ENCODE measurements at regions not wholly inside any gene's neighbourhood (a gene's known extent, or its start where the extent isn't known, plus 50 kb on each side); places are given as distances from the start of the nearest gene placed in this dataset.

DNA sequence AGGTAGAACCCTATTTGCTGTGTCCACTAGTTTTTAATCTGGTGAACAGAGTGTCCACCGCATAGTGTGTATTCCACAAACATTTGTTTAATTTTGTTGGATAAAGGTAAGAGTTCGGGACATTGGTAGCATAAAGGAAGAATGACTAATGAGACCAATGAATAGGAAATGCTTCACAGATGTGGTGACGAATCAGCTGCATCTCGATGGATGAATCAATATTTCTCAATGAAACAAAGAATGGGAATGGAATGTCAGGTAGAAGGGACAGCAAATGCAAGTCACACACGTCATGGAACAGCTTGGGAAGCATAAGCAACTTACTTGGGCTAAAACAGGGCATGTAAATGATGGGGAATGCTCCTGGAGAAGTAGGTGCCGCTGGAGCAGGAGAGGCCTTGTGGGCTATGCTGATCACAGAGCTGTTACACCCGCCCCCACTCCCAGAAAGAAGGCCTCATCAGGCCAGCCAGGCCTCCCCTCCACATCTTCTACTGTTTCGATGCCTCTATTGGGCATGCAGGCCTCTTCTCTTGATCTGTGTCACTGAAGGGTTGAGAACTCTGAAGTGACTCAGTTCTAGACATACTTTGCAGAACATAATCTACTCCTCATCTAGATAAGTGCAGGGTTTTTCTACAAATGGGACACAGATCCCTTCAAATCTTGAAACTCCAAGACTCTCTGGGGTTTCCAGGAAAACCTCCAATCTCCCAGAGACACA lies 120.0 kb upstream of the GADL1 start:
- TF ChIP-seq, protein P1, sequence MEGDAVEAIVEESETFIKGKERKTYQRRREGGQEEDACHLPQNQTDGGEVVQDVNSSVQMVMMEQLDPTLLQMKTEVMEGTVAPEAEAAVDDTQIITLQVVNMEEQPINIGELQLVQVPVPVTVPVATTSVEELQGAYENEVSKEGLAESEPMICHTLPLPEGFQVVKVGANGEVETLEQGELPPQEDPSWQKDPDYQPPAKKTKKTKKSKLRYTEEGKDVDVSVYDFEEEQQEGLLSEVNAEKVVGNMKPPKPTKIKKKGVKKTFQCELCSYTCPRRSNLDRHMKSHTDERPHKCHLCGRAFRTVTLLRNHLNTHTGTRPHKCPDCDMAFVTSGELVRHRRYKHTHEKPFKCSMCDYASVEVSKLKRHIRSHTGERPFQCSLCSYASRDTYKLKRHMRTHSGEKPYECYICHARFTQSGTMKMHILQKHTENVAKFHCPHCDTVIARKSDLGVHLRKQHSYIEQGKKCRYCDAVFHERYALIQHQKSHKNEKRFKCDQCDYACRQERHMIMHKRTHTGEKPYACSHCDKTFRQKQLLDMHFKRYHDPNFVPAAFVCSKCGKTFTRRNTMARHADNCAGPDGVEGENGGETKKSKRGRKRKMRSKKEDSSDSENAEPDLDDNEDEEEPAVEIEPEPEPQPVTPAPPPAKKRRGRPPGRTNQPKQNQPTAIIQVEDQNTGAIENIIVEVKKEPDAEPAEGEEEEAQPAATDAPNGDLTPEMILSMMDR (IDR thresholded peaks at IDR 0.05) = no peak

DNA sequence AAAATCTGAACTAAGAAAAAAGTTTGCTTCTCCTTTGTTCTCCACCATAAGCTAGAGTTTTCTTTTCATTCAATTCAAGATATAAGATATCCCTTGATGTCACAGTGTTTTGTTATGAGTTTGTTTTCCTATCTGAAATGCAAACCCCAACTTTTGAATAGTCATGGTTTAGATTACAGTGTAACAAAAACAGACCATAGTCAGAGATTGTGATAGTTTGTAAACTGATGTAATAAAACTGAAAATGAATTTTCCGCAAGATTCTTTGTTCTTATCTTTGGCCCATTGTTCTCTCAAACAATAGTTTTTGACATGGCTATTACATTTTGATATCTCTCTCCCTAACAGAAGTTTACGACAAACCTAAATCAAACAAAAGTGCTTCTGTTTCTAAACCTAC lies 121.7 kb upstream of the GADL1 start:
- H3K27ac Mint-ChIP-seq = no peak overlapping the region
- H3K9me3 Mint-ChIP-seq = peaks cover 2% of the 10 kb centered on the region
- H3K4me3 Mint-ChIP-seq = no peak overlapping the region
- TF ChIP-seq, protein P1 (IDR thresholded peaks at IDR 0.05) = no peak
- no peaks in the 10 kb centered on the region for H3K27me3 Mint-ChIP-seq
- POLR2A ChIA-PET = no interaction called here
- CTCF ChIA-PET = no interaction called here
- intact Hi-C loops (cut with micrococcal nuclease) = no loop called here
- H3K4me1 Mint-ChIP-seq (ENCODE audit: low read depth) = no peaks in the 10 kb centered on the region
- no peak for ATAC-seq
- DNase-seq = no peak
- H3K36me3 Mint-ChIP-seq (ENCODE audit: low read depth) = no peaks in the 10 kb centered on the region

More for the DNA sequence above, 120.0 kb upstream of the GADL1 start:
- POLR2A ChIA-PET = no interaction called here
- H3K4me1 Mint-ChIP-seq (ENCODE audit: low read depth) = no peaks in the 10 kb centered on the region
- H3K9me3 Mint-ChIP-seq = peaks cover 2% of the 10 kb centered on the region
- CTCF ChIA-PET = no interaction called here
- H3K27me3 Mint-ChIP-seq = no peaks in the 10 kb centered on the region
- H3K4me3 Mint-ChIP-seq = no peak overlapping the region
- DNase-seq (no peak), ATAC-seq (no peak)
- H3K27ac Mint-ChIP-seq = no peak overlapping the region
- H3K36me3 Mint-ChIP-seq (ENCODE audit: low read depth) = no peaks in the 10 kb centered on the region
- intact Hi-C loops (cut with micrococcal nuclease) = no loop called here

DNA sequence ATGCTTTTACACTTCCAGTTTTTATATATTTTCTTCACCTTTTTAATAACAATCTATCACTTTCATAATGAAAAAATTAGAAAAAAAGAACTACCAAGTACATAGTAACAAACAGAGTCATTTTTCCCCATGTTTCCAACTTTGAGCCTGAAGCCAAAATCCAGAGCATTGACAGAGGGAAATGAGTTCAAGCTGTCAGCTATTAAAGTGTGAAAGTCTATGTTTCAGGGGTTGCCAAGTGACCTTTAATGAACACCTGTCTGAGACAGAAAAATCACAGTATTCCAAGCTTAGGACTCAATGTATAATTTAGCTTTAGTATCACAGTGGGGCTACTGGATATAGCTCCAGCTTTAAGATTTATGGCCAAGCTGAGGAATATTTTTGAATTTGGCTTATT lies 128.3 kb upstream of the GADL1 start:
- no peak for ATAC-seq
- H3K36me3 Mint-ChIP-seq (ENCODE audit: low read depth) = no peaks in the 10 kb centered on the region
- no peak overlapping the region for H3K4me3 Mint-ChIP-seq
- ChIA-PET CTCF (interaction anchor here (1.2 kb wide), 1 partner anchor 254 kb away, joined by 3 read pairs; no protein-coding TSS in a partner anchor), POLR2A (interaction anchor here (1.1 kb wide), 1 partner anchor 15 kb away, joined by 3 read pairs; no protein-coding TSS in a partner anchor)
- H3K27me3 Mint-ChIP-seq = no peaks in the 10 kb centered on the region
- TF ChIP-seq, protein P1 (IDR thresholded peaks at IDR 0.05) = no peak
- intact Hi-C loops (cut with micrococcal nuclease) = no loop called here
- DNase-seq = no peak
- H3K27ac Mint-ChIP-seq = no peak overlapping the region
- peaks cover 2% of the 10 kb centered on the region for H3K9me3 Mint-ChIP-seq
- H3K4me1 Mint-ChIP-seq (ENCODE audit: low read depth) = no peaks in the 10 kb centered on the region

DNA sequence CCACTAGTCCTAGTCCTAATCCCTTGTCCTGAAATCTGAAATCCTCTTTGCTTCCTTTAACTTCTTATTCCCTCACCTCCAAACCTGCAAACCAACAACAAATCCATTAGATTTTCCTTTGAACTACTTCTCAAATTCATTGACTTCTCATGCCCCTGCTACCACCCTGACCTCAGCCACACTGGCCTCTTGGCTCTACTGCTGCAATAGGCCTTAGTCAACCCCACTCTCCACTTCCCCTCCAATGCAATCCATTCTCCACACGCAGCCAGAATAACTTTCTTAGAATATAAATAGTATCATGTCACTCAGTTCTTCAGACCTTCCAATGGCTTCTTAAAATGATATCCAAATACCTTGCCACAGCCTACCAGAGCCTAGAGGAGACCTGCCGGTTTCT lies 131.1 kb upstream of the GADL1 start:
- POLR2A ChIA-PET = no interaction called here
- CTCF ChIA-PET = no interaction called here
- H3K27ac Mint-ChIP-seq = no peak overlapping the region

DNA sequence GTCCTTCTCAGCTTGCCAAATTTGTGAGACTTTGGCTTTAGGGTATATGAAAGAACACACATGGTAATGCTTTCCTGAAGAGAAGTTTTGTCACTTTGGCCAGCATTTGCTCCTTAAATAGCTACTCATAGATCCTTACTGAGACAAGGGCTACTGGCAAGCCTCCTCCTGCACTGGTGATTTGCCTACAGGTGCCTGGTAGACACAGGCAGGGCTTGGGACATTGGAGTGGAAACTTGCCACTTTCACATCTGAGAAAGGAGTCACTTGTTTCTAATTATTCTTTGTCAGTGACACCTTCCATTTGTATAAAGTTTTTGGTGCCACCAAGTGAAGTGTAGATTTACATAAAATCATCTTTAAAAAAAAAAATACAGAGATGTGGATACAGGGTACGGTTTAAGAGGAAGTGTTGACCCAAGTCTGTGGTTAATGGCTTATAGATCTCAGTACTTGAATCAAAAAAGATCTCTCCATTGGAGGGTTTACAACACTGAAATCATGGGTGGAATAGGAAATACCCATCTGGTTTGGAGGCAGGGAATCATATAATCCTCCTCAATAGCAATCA lies 132.8 kb upstream of the GADL1 start:
- TF ChIP-seq, protein P1 (IDR thresholded peaks at IDR 0.05) = no peak
- H3K27me3 Mint-ChIP-seq = no peaks in the 10 kb centered on the region

More for the DNA sequence above, 131.1 kb upstream of the GADL1 start:
- Mint-ChIP-seq H3K9me3 (peaks cover 6% of the 10 kb centered on the region), H3K36me3 (ENCODE audit: low read depth) (no peaks in the 10 kb centered on the region), H3K4me3 (no peak overlapping the region), H3K27me3 (no peaks in the 10 kb centered on the region), H3K4me1 (ENCODE audit: low read depth) (no peaks in the 10 kb centered on the region)
- intact Hi-C loops (cut with micrococcal nuclease) = no loop called here
- DNase-seq (no peak), ATAC-seq (no peak)
- TF ChIP-seq, protein P1 (IDR thresholded peaks at IDR 0.05) = no peak

More for the DNA sequence above, 132.8 kb upstream of the GADL1 start:
- ChIA-PET CTCF (no interaction called here), POLR2A (no interaction called here)
- no peak overlapping the region for H3K4me3 Mint-ChIP-seq
- no peak overlapping the region for H3K27ac Mint-ChIP-seq
- H3K36me3 Mint-ChIP-seq (ENCODE audit: low read depth) = no peaks in the 10 kb centered on the region
- H3K4me1 Mint-ChIP-seq (ENCODE audit: low read depth) = no peaks in the 10 kb centered on the region
- DNase-seq (no peak), ATAC-seq (no peak)
- H3K9me3 Mint-ChIP-seq = peaks cover 6% of the 10 kb centered on the region
- intact Hi-C loops (cut with micrococcal nuclease) = no loop called here
